Fibroblast of the aortic adventitia (primary cell): ENCODE measurements at regions not wholly inside any gene's neighbourhood (a gene's known extent, or its start where the extent isn't known, plus 50 kb on each side); places are given as distances from the start of the nearest gene placed in this dataset.
"Not testable (repeated sequence)": the region's sequence is repeated elsewhere in the genome, so short reads cannot be mapped to it uniquely, and the experiment has no call there.

Experiments
- DNase-seq: peaks from one replicate; pipeline ENCODE4 v3.0.0-alpha.2; 2010; ENCODE audit warnings: low read depth
- H3K4me3 ChIP-seq: 2 replicates; pipeline ENCODE4 v1.5.1; 2011; ENCODE audit warnings: low read depth, mild to moderate bottlenecking, control low read depth, low read length, moderate library complexity
- CTCF ChIP-seq: IDR thresholded peaks from 2 replicates; pipeline ENCODE4 v1.5.1; 2011; ENCODE audit warnings: mild to moderate bottlenecking, low read length, control low read depth, inconsistent platforms; ENCODE audit not compliant: insufficient read depth

DNA sequence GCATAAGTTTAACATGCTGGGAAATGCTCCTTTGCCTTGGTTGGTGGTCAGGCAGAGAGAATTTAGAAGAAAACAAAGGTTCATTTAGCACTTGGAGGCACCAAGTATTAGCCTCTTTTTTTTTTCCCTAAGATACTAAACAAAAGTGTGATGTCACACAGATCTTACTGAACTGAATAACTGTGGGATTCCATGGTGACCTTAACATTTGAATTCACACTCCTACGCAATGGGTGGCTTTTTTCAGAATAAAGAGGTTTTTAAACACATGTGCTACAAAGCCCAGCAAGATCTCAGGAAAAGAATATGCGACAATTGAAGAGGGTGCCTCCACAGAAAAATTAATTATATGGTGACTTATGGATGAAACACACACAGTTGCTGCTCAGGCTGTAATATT lies 133.4 kb upstream of the ABCB5 start:
- no peak overlapping the region for H3K4me3 ChIP-seq
- no peak for DNase-seq
- no peak for TF ChIP-seq CTCF

DNA sequence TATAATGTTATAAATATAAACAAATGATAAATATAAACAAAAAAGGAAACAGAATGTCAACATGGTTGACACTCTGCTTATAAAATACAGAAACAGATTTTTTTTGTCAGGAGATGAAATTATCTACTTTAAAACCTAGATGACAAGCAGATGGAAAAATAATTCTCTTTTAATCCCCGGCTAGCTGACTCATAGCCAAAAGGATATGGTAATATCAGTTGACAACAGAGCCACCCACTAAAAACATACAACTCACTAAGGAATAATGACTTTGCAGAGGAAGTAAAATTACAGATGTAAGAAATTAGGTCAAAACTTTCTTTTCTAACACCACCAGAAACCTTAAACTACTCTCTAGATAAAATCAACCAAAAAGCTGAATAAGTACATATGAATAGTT lies 131.1 kb upstream of the ABCB5 start:
- no peak for DNase-seq
- H3K4me3 ChIP-seq, result no peak overlapping the region
- no peak for TF ChIP-seq CTCF

GRCh38 chr7:20488850-20489249 lies 126.6 kb upstream of the ABCB5 start:
- no peak for TF ChIP-seq CTCF
- H3K4me3 ChIP-seq, result no peak overlapping the region
- no peak for DNase-seq

- DNase-seq, result peak; percentile 12
- H3K4me3 ChIP-seq, result no peak overlapping the region
- no peak for TF ChIP-seq CTCF
Measured at GRCh38 chr7:20491284-20491683, 124.2 kb upstream of the ABCB5 start.

DNA sequence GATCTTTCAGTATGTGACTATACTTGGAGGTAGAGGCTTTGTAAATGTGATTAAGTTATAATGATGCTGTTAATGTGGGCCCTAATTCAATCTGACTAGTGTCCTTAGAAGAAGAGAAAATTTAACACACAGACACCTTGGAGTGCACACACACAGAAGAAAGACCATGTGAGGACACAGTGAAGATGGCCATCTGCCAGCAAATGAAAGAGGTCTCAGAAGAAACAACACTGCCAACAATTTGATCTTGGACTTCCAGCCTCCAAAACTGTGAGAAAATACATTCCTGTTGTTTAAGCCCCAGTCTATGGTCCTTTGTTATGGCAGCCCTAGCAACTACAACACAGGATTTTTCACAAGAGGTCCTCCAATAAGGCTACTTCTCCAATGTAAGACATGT lies 120.9 kb upstream of the ABCB5 start:
- TF ChIP-seq CTCF, result no peak
- DNase-seq, result no peak
- no peak overlapping the region for H3K4me3 ChIP-seq

DNA sequence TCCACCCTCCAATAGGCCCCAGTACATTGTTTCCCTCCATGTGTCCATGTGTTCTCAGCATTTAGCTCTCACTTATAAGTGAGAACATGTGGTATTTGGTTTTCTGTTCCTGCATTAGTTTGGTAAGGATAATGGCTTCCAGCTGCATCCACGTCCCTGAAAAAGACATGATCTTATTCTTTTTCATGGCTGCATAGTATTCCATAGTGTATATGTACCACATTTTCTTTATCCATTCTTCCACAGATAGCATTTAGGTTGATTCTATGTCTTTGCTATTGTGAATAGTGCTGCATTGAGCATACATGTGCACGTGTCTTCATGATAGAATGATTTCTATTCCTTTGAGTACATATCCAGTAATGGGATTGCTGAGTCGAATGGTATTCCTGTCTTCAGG lies 114.0 kb upstream of the ABCB5 start:
- not testable (repeated sequence) for H3K4me3 ChIP-seq, DNase-seq

DNA sequence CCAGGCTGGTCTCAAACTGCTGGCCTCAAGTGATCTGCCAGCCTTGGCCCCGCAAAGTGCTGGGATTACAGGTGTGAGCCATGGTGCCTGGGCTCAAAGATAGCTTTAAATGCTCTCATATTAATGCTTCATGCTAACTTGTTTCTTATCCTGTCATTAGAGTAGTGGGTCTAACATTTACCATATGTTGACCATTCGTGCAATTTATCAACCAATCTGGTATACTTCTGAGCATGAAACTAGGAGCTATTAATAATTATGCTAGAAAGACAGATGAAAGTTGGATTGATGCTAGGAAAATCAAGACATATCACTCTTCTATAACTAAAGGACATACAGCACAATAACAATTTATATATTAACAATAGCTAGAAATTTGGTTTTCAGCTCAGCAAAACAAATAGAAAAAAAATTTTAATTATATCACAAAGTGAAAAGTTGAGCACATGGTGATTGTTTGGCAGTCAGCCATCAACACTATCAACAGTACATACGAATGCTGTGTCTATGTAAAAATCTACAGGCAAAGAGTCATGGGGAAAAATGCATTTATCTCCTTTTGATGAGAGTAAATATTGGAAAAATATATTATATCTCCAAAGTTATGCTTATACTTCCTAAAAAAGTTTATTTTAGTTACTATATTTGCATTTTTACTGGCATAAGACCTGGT lies 112.1 kb upstream of the ABCB5 start:
- no peak for TF ChIP-seq CTCF
- no peak for DNase-seq
- no peak overlapping the region for H3K4me3 ChIP-seq
